SH-SY5Y (cell line): ENCODE measurements at regions not wholly inside any gene's neighbourhood (a gene's known extent, or its start where the extent isn't known, plus 50 kb on each side); places are given as distances from the start of the nearest gene placed in this dataset.

Experiments
- GATA2 ChIP-seq: IDR thresholded peaks from 2 replicates; pipeline ENCODE4 v1.6.1; 2011; ENCODE audit warnings: mild to moderate bottlenecking, low read depth, low read length
- GATA3 ChIP-seq: IDR thresholded peaks from 2 replicates; pipeline ENCODE4 v1.6.1; 2011; ENCODE audit warnings: low read depth, mild to moderate bottlenecking, low read length, moderate library complexity

DNA sequence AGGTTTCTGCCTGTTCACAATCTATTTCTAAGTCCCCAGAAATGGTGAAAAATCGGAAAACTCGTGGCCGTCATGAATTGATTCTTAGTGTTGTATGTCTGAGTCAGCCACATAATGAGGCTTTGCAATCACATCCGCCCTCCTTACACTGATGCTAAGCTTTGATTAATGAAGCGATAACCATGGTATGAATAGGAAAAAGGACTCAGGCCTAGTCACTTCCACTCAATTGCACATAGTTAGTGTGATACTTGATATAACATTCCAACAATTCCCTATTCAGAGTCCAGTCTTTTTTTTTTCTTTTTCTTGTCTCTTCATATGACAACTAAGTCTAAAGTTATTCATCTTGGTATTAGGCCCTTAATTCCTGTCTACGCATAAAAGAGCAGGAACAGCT lies 1231.0 kb downstream of the VRK1 start:
- TF ChIP-seq GATA2 = no peak
- no peak for TF ChIP-seq GATA3
